ENCODE measurements at regions not wholly inside any gene's neighbourhood (a gene's known extent, or its start where the extent isn't known, plus 50 kb on each side); places are given as distances from the start of the nearest gene placed in this dataset.

DNA sequence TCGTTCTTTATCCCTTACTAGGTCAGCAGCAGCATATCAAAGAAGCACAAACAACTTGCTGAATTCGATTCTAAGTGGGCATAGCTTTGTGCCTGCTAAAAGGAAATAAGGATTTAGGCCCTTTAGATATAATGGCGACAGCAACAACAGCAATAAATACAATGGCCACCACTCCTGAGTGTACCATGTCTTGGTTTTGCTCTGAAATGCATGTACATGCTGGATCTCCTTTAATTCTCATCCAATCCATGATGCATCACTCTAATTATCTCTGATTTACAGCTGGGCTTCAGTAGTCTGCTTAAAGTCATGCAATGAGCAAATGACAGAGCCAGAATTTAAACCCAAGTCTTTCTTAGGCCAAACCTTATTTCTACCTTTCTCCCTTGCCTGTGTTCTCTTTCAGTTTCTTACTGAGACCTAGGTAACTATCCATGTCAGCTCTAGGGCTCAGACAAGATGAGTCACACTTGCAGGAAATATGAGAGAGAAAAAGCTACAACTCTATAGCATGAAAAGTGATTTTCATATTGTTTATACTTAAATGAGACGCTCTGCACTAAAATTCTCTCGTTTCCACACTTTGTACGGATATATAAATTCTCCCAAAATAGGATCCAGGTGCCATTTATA lies 111.8 kb downstream of the HMHB1 start:
- Histone ChIP-seq H2BK15ac (ENCODE audit: low read depth, low read length) (no peak overlapping the region), H3K9me3 (ENCODE audit: control insufficient read depth, low read depth, low read length) (no peaks in the 10 kb centered on the region), H3K27me3 (ENCODE audit: insufficient read depth, low read length) (no peaks in the 10 kb centered on the region), H3K23me2 (ENCODE audit: insufficient read length, low read depth, low read length, poor library complexity, severe bottlenecking) (no peaks in the 10 kb centered on the region), H3K79me1 (ENCODE audit: insufficient read depth, low read depth, low read length, poor library complexity, severe bottlenecking) (no peaks in the 10 kb centered on the region), H3K23ac (ENCODE audit: insufficient read length, low read depth, low read length) (no peak overlapping the region), H3K79me2 (ENCODE audit: insufficient read depth, low read length) (no peaks in the 10 kb centered on the region), H2BK120ac (ENCODE audit: low read depth, low read length, poor library complexity, severe bottlenecking) (no peak overlapping the region), H2BK5ac (ENCODE audit: insufficient read length, low read length) (no peak overlapping the region), H2AFZ (ENCODE audit: low read length) (no peak overlapping the region), H4K5ac (ENCODE audit: insufficient read length, low read depth, low read length) (no peak overlapping the region), H3K4ac (ENCODE audit: low read depth, low read length) (no peak overlapping the region), H3K4me1 (ENCODE audit: insufficient read depth, low read length) (no peaks in the 10 kb centered on the region; the same call in 1 of the 2 replicates), H2BK12ac (ENCODE audit: insufficient read length, low read depth, low read length) (no peak overlapping the region), H4K8ac (replicated peaks; ENCODE audit: insufficient read length, low read depth, low read length) (no peak overlapping the region), H4K20me1 (ENCODE audit: control insufficient read depth, insufficient read depth, insufficient read length) (no peaks in the 10 kb centered on the region), H4K91ac (ENCODE audit: insufficient read length, low read depth, low read length) (no peak overlapping the region), H3K27ac (ENCODE audit: insufficient read length, low read depth, low read length) (no peak overlapping the region), H3K14ac (ENCODE audit: insufficient read depth, low read length) (no peak overlapping the region), H3K9ac (ENCODE audit: extremely low read depth, insufficient read length, low read length) (no peak overlapping the region), H3K56ac (ENCODE audit: insufficient read length, low read depth, low read length) (no peak overlapping the region), H3K18ac (ENCODE audit: insufficient read length, low read depth, low read length) (no peak overlapping the region), H2AK5ac (ENCODE audit: insufficient read length, low read length) (no peak overlapping the region), H3T11ph (ENCODE audit: low read length) (no peak overlapping the region), H2BK20ac (ENCODE audit: low read depth, low read length, poor library complexity, severe bottlenecking) (no peak overlapping the region), H3K4me2 (ENCODE audit: insufficient read depth, insufficient read length, low read length) (no peak overlapping the region)
- H3K36me3 Mint-ChIP-seq (ENCODE audit: insufficient read depth in 1 of 3, low read depth in 3 of 3) = peaks cover 0 to 4% (median 0%) of the 10 kb centered on the region in 3 experiments; a peak in 2 of 7 replicates
- no peak overlapping the region; a peak in 1 of 7 replicates for H3K27ac Mint-ChIP-seq
- no CpG with 5 or more reads among the region's 6 CpGs for WGBS (ENCODE audit: extremely low coverage, insufficient read length, low lambda C conversion rate)
- H3K4me3 Mint-ChIP-seq = no peak overlapping the region
- DNase-seq = no peak
- TF ChIP-seq, protein P1, sequence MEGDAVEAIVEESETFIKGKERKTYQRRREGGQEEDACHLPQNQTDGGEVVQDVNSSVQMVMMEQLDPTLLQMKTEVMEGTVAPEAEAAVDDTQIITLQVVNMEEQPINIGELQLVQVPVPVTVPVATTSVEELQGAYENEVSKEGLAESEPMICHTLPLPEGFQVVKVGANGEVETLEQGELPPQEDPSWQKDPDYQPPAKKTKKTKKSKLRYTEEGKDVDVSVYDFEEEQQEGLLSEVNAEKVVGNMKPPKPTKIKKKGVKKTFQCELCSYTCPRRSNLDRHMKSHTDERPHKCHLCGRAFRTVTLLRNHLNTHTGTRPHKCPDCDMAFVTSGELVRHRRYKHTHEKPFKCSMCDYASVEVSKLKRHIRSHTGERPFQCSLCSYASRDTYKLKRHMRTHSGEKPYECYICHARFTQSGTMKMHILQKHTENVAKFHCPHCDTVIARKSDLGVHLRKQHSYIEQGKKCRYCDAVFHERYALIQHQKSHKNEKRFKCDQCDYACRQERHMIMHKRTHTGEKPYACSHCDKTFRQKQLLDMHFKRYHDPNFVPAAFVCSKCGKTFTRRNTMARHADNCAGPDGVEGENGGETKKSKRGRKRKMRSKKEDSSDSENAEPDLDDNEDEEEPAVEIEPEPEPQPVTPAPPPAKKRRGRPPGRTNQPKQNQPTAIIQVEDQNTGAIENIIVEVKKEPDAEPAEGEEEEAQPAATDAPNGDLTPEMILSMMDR (conservative IDR thresholded peaks at IDR 0.05) = no peak
- H3K27me3 Mint-ChIP-seq (ENCODE audit: low read depth) = no peaks in the 10 kb centered on the region
- peaks cover 17 to 34% of the 10 kb centered on the region in 2 experiments for H3K4me1 Mint-ChIP-seq
- no peaks in the 10 kb centered on the region for H3K9me3 Mint-ChIP-seq
